Tibial artery (tissue), 4 donors: ENCODE measurements at regions not wholly inside any gene's neighbourhood (a gene's known extent, or its start where the extent isn't known, plus 50 kb on each side); places are given as distances from the start of the nearest gene placed in this dataset.

Experiments used
- DNase-seq, 2 donors: peaks; one replicate each; pipeline ENCODE4 v3.0.0-alpha.2; 2019
- H3K27ac ChIP-seq, 2 donors: fragments of 200-600 bp; sonication (generic) in 1 of 2; 1 replicate in 1 of 2; 2 replicates in 1 of 2; pipeline ENCODE4 v1.5.1; 2018 to 2019; ENCODE audit warnings: mild to moderate bottlenecking in 1 of 2
- H3K27me3 ChIP-seq, 2 donors: fragments of 200-600 bp; sonication (generic) in 1 of 2; one replicate each; pipeline versions ENCODE4 v1.5.1 to v1.6.0; 2016 to 2019
- H3K36me3 ChIP-seq, 3 donors: fragments of 200-600 bp; sonication (generic) in 2 of 3; one replicate each; pipeline ENCODE4 v1.5.1; 2016 to 2019; ENCODE audit warnings: mild to moderate bottlenecking in 2 of 3
- H3K4me1 ChIP-seq, 4 donors: fragments of 200-600 bp; sonication (generic) in 2 of 4; 1 replicate in 3 of 4; 2 replicates in 1 of 4; pipeline ENCODE4 v1.5.1; 2016 to 2019
- H3K4me3 ChIP-seq, 2 donors: fragments of 200-600 bp; sonication (generic) in 1 of 2; 1 replicate in 1 of 2; 2 replicates in 1 of 2; pipeline ENCODE4 v1.5.1; 2018 to 2019; ENCODE audit warnings: mild to moderate bottlenecking in 2 of 2
- H3K9me3 ChIP-seq, 3 donors: fragments of 200-600 bp; sonication (generic) in 1 of 3; one replicate each; pipeline ENCODE4 v1.5.1; 2016 to 2019
- intact Hi-C: fragments of 100-400 bp; cut with DNase I; formaldehyde crosslinking; loops from one replicate; pipeline ENCODE4 v1.15.0; 2023; ENCODE audit warnings: low total_unique reads
- TF ChIP-seq, protein P1 (sequence below), 2 experiments: fragments of 200-600 bp in 1 of 2; fragments of 450-650 bp in 1 of 2; IDR thresholded peaks; one replicate each; pipeline ENCODE4 v1.5.1; 2017 to 2019; ENCODE audit warnings: antibody characterized with exemption in 2 of 2, mild to moderate bottlenecking in 1 of 2, moderate library complexity in 1 of 2

DNA sequence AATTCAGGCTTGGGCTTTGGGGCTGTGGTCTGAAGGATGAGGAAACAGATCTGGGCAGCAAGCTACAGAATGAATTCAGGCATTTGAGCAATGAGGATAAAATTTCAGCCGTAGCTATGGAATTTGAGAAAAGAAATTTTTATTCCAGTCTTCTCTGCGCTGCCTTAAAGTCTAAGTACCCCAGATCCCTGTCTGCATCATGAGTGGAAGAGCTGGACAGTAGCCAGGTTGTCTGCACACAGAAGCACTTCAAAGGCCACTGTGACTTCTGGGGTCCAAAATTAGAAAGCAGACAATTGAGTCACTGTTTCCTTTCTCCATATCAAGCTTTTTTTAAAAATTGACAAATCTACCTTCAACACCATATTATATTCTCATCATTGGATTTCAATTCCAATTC, 787.6 kb upstream of the GCFC2 start:
- H3K4me3 ChIP-seq = no peak overlapping the region
- no peaks in the 10 kb centered on the region for H3K36me3 ChIP-seq
- H3K27me3 ChIP-seq = no peaks in the 10 kb centered on the region
- TF ChIP-seq, protein P1, sequence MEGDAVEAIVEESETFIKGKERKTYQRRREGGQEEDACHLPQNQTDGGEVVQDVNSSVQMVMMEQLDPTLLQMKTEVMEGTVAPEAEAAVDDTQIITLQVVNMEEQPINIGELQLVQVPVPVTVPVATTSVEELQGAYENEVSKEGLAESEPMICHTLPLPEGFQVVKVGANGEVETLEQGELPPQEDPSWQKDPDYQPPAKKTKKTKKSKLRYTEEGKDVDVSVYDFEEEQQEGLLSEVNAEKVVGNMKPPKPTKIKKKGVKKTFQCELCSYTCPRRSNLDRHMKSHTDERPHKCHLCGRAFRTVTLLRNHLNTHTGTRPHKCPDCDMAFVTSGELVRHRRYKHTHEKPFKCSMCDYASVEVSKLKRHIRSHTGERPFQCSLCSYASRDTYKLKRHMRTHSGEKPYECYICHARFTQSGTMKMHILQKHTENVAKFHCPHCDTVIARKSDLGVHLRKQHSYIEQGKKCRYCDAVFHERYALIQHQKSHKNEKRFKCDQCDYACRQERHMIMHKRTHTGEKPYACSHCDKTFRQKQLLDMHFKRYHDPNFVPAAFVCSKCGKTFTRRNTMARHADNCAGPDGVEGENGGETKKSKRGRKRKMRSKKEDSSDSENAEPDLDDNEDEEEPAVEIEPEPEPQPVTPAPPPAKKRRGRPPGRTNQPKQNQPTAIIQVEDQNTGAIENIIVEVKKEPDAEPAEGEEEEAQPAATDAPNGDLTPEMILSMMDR (IDR thresholded peaks at IDR 0.05) = no peak
- intact Hi-C loops = no loop called here
- no peak for DNase-seq
- no peak overlapping the region for H3K27ac ChIP-seq
- H3K9me3 ChIP-seq = no peaks in the 10 kb centered on the region
- H3K4me1 ChIP-seq = no peaks in the 10 kb centered on the region

DNA sequence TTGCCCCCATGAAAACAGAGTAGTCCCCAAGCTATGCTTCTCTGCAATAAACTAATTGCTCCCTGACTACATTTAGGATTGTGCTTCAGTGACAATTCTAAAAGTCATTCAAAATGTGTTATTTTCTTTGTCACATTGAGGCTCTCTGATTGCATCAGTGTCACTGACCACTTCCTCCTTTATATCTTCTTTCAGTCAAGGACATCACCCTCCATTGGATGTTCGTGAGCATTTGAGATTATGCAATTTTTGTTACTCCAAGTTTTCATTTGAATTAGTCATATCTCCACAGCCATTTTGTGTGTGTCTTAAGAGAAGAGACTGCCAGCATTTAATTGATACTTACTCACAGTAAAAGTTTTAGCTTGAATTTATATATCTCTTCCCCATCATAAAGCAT, 780.8 kb upstream of the GCFC2 start:
- Histone ChIP-seq H3K4me3 (no peak overlapping the region), H3K4me1 (no peaks in the 10 kb centered on the region), H3K9me3 (no peaks in the 10 kb centered on the region), H3K36me3 (no peaks in the 10 kb centered on the region), H3K27me3 (no peaks in the 10 kb centered on the region), H3K27ac (no peak overlapping the region)
- intact Hi-C loops = no loop called here
- DNase-seq = no peak
- TF ChIP-seq, protein P1 (IDR thresholded peaks at IDR 0.05) = no peak

DNA sequence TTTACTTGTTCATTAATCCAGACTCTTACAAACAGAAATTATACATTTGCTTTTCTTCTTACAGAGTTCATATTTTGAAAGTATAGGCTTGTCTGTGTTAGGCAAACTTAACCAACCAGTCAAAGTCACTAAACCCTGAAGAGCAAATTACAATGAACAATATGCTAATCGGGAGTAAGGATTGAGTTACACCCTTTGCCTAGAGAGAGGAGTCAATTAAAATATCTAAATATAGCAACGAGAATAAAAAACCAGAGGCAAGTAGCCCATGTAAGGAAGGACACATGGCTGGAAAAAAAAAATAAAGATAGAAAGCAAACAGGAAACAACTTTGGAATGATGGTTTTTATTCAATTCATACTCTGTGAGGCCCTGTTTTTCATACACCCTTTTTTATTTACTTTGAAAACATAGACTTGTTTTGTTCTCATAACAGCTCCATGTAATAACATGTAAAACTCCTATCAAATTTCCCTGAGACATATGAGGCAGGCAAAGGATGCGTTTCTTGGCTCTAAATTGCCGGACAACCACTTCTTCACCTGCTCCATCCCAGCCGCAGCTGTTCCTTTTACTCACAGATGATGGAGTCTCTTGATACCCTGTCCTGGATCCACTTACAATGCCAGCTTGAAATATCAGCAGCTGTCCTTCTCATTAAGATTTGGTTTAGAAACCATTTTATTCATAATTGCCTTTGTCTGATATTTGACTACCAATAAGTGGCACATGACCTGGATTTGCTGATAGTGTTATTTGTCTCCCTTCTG, 767.7 kb upstream of the GCFC2 start:
- intact Hi-C loops = no loop called here
- no peak for DNase-seq

DNA sequence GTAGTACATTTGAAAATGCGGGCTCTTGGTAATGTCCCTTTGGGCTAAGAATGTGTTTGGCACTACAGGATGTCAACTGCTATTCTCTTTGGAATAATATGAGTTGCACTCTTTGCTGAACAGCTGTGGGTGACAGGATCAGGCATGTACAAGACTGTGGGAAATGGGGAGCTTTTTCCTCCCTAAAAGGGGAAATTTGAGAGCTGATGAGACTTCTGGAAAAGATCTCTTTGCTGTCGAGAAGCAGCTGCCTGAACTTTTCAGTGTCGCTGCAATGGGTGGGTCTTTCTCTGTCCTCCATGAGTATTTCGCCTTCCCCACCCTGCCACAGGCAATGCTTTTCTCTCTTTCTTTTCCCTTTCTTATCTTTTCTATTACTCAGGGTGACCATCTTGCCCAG, 762.2 kb upstream of the GCFC2 start:
- H3K4me1 ChIP-seq = no peaks in the 10 kb centered on the region
- TF ChIP-seq, protein P1 (IDR thresholded peaks at IDR 0.05) = no peak

More for the DNA sequence above, 767.7 kb upstream of the GCFC2 start:
- Histone ChIP-seq H3K4me1 (no peaks in the 10 kb centered on the region), H3K36me3 (no peaks in the 10 kb centered on the region), H3K9me3 (no peaks in the 10 kb centered on the region), H3K27ac (no peak overlapping the region), H3K4me3 (no peak overlapping the region), H3K27me3 (no peaks in the 10 kb centered on the region)
- TF ChIP-seq, protein P1 (IDR thresholded peaks at IDR 0.05) = no peak

DNA sequence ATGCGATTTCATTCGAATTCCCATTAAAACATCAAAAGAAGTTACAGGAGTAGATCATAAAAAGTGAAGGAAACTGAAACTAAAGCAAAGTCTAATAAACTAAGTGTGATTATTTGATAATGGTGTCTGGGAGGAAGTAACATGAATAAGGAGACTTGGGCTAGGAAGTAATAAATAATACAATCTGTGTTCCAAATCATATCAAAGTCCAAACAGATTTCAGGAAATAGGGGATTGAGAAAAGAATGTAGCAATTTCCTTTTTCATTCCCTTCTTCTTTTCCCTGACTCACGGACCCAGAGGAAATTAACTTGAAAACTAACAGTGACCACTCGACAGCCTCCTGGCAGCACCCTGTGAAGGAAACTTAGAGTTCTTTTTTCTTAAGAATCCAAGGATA, 758.4 kb upstream of the GCFC2 start:
- no peak for DNase-seq
- Histone ChIP-seq H3K27me3 (no peaks in the 10 kb centered on the region), H3K27ac (no peak overlapping the region), H3K9me3 (no peaks in the 10 kb centered on the region), H3K36me3 (no peaks in the 10 kb centered on the region), H3K4me1 (no peaks in the 10 kb centered on the region), H3K4me3 (no peak overlapping the region)
- TF ChIP-seq, protein P1 (IDR thresholded peaks at IDR 0.05) = no peak
- intact Hi-C loops = no loop called here

More for the DNA sequence above, 762.2 kb upstream of the GCFC2 start:
- H3K4me3 ChIP-seq = no peak overlapping the region
- intact Hi-C loops = no loop called here
- no peaks in the 10 kb centered on the region for H3K9me3 ChIP-seq
- H3K27ac ChIP-seq = no peak overlapping the region
- DNase-seq = no peak
- no peaks in the 10 kb centered on the region for H3K36me3 ChIP-seq
- H3K27me3 ChIP-seq = no peaks in the 10 kb centered on the region
